ENCODE measurements at regions not wholly inside any gene's neighbourhood (a gene's known extent, or its start where the extent isn't known, plus 50 kb on each side); places are given as distances from the start of the nearest gene placed in this dataset.
"Not testable (repeated sequence)": the region's sequence is repeated elsewhere in the genome, so short reads cannot be mapped to it uniquely, and the experiment has no call there.

DNA sequence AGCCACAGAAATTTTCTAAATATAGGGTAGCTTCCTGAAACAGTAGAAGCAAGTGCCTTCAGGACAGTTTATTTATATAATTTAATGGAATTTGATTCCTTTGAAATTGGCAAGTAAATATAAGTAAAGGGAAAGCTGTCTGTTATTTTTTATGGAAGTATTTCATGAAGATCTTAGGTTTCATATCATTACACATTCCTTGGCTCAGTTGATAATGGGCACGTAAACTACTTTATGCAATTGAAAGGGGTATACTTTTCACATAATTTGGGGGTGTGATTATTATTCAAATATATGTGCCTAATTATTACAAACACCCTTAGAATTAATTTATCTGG, 71.1 kb upstream of the RAP1B start:
- TF ChIP-seq, protein P1, sequence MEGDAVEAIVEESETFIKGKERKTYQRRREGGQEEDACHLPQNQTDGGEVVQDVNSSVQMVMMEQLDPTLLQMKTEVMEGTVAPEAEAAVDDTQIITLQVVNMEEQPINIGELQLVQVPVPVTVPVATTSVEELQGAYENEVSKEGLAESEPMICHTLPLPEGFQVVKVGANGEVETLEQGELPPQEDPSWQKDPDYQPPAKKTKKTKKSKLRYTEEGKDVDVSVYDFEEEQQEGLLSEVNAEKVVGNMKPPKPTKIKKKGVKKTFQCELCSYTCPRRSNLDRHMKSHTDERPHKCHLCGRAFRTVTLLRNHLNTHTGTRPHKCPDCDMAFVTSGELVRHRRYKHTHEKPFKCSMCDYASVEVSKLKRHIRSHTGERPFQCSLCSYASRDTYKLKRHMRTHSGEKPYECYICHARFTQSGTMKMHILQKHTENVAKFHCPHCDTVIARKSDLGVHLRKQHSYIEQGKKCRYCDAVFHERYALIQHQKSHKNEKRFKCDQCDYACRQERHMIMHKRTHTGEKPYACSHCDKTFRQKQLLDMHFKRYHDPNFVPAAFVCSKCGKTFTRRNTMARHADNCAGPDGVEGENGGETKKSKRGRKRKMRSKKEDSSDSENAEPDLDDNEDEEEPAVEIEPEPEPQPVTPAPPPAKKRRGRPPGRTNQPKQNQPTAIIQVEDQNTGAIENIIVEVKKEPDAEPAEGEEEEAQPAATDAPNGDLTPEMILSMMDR (IDR thresholded peaks at IDR 0.05): no peak
- Mint-ChIP-seq H3K27me3 (ENCODE audit: unreplicated experiment) (no peaks in the 10 kb centered on the region), H3K9me3 (ENCODE audit: unreplicated experiment) (no peaks in the 10 kb centered on the region), H3K4me3 (ENCODE audit: unreplicated experiment) (peak overlapping the region; percentile 42), H3K4me1 (ENCODE audit: unreplicated experiment) (peaks cover 25% of the 10 kb centered on the region), H3K27ac (ENCODE audit: unreplicated experiment) (peak overlapping the region; percentile 75), H3K36me3 (ENCODE audit: unreplicated experiment) (no peaks in the 10 kb centered on the region)
- no peak for DNase-seq (ENCODE audit: extremely low spot score, unreplicated experiment)

DNA sequence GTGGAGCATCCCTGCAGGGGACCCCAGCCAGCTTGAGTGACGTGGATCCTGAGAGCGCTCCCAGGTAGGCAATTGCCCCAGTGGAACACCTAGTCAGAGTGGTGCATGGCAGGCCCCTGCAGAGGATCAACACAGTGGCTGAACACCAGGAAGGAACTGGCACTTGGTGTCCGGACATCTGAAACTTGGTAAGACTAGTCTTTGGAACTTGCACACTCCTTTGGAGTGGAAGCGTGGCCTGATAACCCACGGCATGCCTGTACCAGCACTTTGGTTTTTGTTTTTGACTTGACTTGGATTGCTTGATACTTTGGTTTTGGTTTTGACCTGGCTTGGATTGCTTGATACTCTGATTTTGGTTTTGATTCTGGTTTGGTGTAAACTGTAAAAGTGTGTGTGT, 69.9 kb upstream of the RAP1B start:
- peaks cover 25% of the 10 kb centered on the region for H3K4me1 Mint-ChIP-seq (ENCODE audit: unreplicated experiment)
- H3K9me3 Mint-ChIP-seq (ENCODE audit: unreplicated experiment); DNase-seq (ENCODE audit: extremely low spot score, unreplicated experiment); H3K4me3 Mint-ChIP-seq (ENCODE audit: unreplicated experiment); H3K36me3 Mint-ChIP-seq (ENCODE audit: unreplicated experiment); H3K27me3 Mint-ChIP-seq (ENCODE audit: unreplicated experiment); H3K27ac Mint-ChIP-seq (ENCODE audit: unreplicated experiment): not testable (repeated sequence)

GRCh38 chr12:68547318-68547717, 63.4 kb upstream of the RAP1B start:
- not testable (repeated sequence) for DNase-seq (ENCODE audit: extremely low spot score, unreplicated experiment); H3K27me3 Mint-ChIP-seq (ENCODE audit: unreplicated experiment); H3K36me3 Mint-ChIP-seq (ENCODE audit: unreplicated experiment); H3K27ac Mint-ChIP-seq (ENCODE audit: unreplicated experiment); H3K4me1 Mint-ChIP-seq (ENCODE audit: unreplicated experiment); H3K4me3 Mint-ChIP-seq (ENCODE audit: unreplicated experiment)
- peaks cover 17% of the 10 kb centered on the region for H3K9me3 Mint-ChIP-seq (ENCODE audit: unreplicated experiment)

DNA sequence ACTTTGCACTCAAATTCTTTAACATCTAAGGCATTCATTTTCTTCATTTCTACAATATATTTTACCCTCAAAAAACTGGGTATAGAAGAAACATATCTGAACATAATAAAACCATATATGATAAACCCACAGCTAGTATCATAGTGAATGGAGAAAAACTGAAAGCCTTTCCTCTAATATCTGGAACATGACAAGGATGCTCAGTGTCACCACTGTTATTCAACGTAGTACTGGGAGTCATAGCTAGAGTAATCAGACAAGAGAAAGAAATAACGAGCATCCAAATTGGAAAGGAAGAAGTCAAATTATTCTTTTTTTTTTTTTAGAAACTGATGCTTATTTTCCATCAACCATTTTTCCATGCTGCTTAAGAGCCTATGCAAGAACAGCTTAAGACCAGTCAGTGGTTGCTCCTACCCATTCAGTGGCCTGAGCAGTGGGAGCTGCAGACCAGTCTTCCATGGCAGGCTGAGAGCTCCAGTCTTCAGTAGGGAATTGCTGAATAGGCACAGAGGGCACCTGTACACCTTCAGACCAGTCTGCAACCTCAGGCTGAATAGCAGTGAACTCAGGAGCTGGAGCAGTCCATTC, 58.0 kb upstream of the RAP1B start:
- peaks cover 15% of the 10 kb centered on the region for H3K4me1 Mint-ChIP-seq (ENCODE audit: unreplicated experiment)
- not testable (repeated sequence) for H3K27me3 Mint-ChIP-seq (ENCODE audit: unreplicated experiment); H3K27ac Mint-ChIP-seq (ENCODE audit: unreplicated experiment); H3K4me3 Mint-ChIP-seq (ENCODE audit: unreplicated experiment); DNase-seq (ENCODE audit: extremely low spot score, unreplicated experiment); H3K36me3 Mint-ChIP-seq (ENCODE audit: unreplicated experiment)
- peaks cover 12% of the 10 kb centered on the region for H3K9me3 Mint-ChIP-seq (ENCODE audit: unreplicated experiment)

DNA sequence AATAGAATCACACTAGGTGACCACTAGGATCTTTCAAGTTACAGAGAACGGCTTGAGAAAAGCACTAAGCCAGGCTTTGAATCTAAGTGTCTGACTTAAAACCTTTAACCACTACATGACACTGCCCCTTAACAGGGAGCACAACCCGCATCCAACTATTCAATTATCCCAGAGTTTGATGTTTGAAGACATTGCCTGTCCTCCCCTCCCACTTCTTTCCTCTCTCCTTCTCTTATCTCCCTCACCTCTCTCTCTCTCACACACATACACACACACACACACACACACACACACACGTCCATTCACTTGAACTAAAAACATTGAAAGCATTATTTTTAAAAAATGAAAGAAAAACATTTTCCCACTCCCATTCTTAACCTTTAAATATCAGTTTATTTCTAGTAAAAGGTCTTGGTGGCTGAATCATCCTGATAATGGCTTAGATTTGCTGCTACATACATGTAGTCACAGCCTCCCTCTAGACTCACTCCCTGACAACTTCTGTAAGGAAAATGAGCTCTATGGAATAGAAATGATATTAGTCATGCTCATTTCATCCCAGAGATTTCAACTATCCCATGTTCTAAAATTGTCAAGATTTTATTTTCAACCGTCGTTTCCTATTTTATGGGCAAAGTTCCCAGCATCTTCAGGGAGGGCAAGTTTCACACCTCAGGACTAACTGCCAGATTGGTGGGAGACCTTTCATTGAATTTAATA, 53.5 kb upstream of the RAP1B start:
- Mint-ChIP-seq H3K27me3 (ENCODE audit: unreplicated experiment) (no peaks in the 10 kb centered on the region), H3K9me3 (ENCODE audit: unreplicated experiment) (no peaks in the 10 kb centered on the region), H3K27ac (ENCODE audit: unreplicated experiment) (peak overlapping the region; percentile 71), H3K4me1 (ENCODE audit: unreplicated experiment) (peaks cover 36% of the 10 kb centered on the region), H3K36me3 (ENCODE audit: unreplicated experiment) (no peaks in the 10 kb centered on the region), H3K4me3 (ENCODE audit: unreplicated experiment) (no peak overlapping the region)
- TF ChIP-seq, protein P1 (IDR thresholded peaks at IDR 0.05): no peak
- DNase-seq (ENCODE audit: extremely low spot score, unreplicated experiment): no peak

GRCh38 chr12:68559246-68559645, 51.5 kb upstream of the RAP1B start:
- Mint-ChIP-seq H3K4me1 (ENCODE audit: unreplicated experiment) (peaks cover 33% of the 10 kb centered on the region), H3K4me3 (ENCODE audit: unreplicated experiment) (no peak overlapping the region), H3K27me3 (ENCODE audit: unreplicated experiment) (no peaks in the 10 kb centered on the region), H3K36me3 (ENCODE audit: unreplicated experiment) (no peaks in the 10 kb centered on the region), H3K27ac (ENCODE audit: unreplicated experiment) (no peak overlapping the region), H3K9me3 (ENCODE audit: unreplicated experiment) (no peaks in the 10 kb centered on the region)
- DNase-seq (ENCODE audit: extremely low spot score, unreplicated experiment): no peak
- TF ChIP-seq, protein P1 (IDR thresholded peaks at IDR 0.05): no peak
